Tibial nerve (tissue), 4 donors: ENCODE measurements at regions not wholly inside any gene's neighbourhood (a gene's known extent, or its start where the extent isn't known, plus 50 kb on each side); places are given as distances from the start of the nearest gene placed in this dataset.

ENCODE experiments used
- CTCF ChIP-seq, 5 experiments: fragments of 200-600 bp in 3 of 5; fragments of 450-650 bp in 2 of 5; sonication (generic) in 3 of 5; IDR thresholded peaks; one replicate each; pipeline ENCODE4 v1.5.1; 2016 to 2019; ENCODE audit warnings: antibody characterized with exemption in 5 of 5, mild to moderate bottlenecking in 3 of 5, moderate library complexity in 2 of 5
- EP300 ChIP-seq, 2 donors: sonication (generic); formaldehyde crosslinking; IDR thresholded peaks; one replicate each; pipeline ENCODE4 v1.6.1; 2017; ENCODE audit warnings: antibody characterized with exemption in 2 of 2, mild to moderate bottlenecking in 1 of 2
- POLR2A ChIP-seq, 2 donors: fragments of 450-650 bp; IDR thresholded peaks; one replicate each; pipeline ENCODE4 v1.6.1; 2017; ENCODE audit warnings: antibody characterized with exemption in 2 of 2, mild to moderate bottlenecking in 2 of 2, moderate library complexity in 2 of 2

GRCh38 chr22:27358096-27358870, 443.3 kb downstream of the MN1 start:
- TF ChIP-seq CTCF (IDR thresholded peaks at IDR 0.05) (no peak), EP300 (IDR thresholded peaks at IDR 0.05) (no peak), POLR2A (IDR thresholded peaks at IDR 0.05) (no peak)
